Endothelial cell of umbilical vein (primary cell): ENCODE measurements at regions not wholly inside any gene's neighbourhood (a gene's known extent, or its start where the extent isn't known, plus 50 kb on each side); places are given as distances from the start of the nearest gene placed in this dataset.

Experiments used
- CTCF ChIP-seq, 2 donors: IDR thresholded peaks; 1 replicate in 1 of 2; 2 replicates in 1 of 2; pipeline ENCODE4 v1.5.1; 2011; ENCODE audit warnings: low read length in 2 of 2, mild to moderate bottlenecking in 2 of 2, moderate library complexity in 2 of 2, control low read depth in 1 of 2, inconsistent platforms in 1 of 2, low read depth in 1 of 2; ENCODE audit not compliant: insufficient read depth in 1 of 2; ENCODE audit errors: extremely low read depth in 1 of 2
- EZH2 ChIP-seq: IDR thresholded peaks from 2 replicates; pipeline ENCODE4 v1.6.1; 2012; ENCODE audit warnings: borderline replicate concordance, low read depth, mild to moderate bottlenecking, moderate library complexity, low read length, inconsistent platforms; ENCODE audit not compliant: severe bottlenecking
- JUN ChIP-seq: IDR thresholded peaks from 2 replicates; pipeline ENCODE4 v1.6.1; 2011; ENCODE audit warnings: borderline replicate concordance, low read depth; ENCODE audit not compliant: insufficient read length, insufficient read depth
- MAX ChIP-seq: IDR thresholded peaks from 2 replicates; pipeline ENCODE4 v1.6.1; 2011; ENCODE audit not compliant: insufficient read depth, insufficient read length
- MYC ChIP-seq: IDR thresholded peaks from one replicate; pipeline ENCODE4 v1.6.1; 2011; ENCODE audit warnings: mild to moderate bottlenecking, low read depth, low read length
- POLR2A ChIP-seq: IDR thresholded peaks from 2 replicates; pipeline ENCODE4 v1.6.1; 2012; ENCODE audit warnings: low read depth, mild to moderate bottlenecking, control low read depth, low read length
- POLR2AphosphoS5 ChIP-seq: IDR thresholded peaks from 2 replicates; pipeline ENCODE4 v1.6.1; 2012; ENCODE audit warnings: low read depth, mild to moderate bottlenecking, control low read depth, low read length, moderate library complexity; ENCODE audit not compliant: insufficient read depth

GRCh38 chr22:49320714-49321476 is 506.8 kb downstream of the BRD1 start:
- TF ChIP-seq MAX: no peak
- TF ChIP-seq CTCF (IDR thresholded peaks at IDR 0.05; ENCODE audit: extremely low read depth in 1 of 2, insufficient read depth in 1 of 2, low read depth in 1 of 2, low read length in 2 of 2): no peak
- TF ChIP-seq POLR2A: no peak
- TF ChIP-seq POLR2AphosphoS5: no peak
- no peak for TF ChIP-seq JUN
- TF ChIP-seq MYC: no peak
- no peak for TF ChIP-seq EZH2
